Upper lobe of left lung (tissue), 4 donors: ENCODE measurements at regions not wholly inside any gene's neighbourhood (a gene's known extent, or its start where the extent isn't known, plus 50 kb on each side); places are given as distances from the start of the nearest gene placed in this dataset.

Experiments used
- CTCF ChIP-seq, 6 experiments: fragments of 450-650 bp in 4 of 6; fragments of 200-600 bp in 2 of 6; sonication (generic) in 2 of 6; IDR thresholded peaks; one replicate each; pipeline ENCODE4 v1.5.1; 2016 to 2019; ENCODE audit warnings: antibody characterized with exemption in 6 of 6
- EP300 ChIP-seq, 4 donors: sonication (generic); formaldehyde crosslinking; IDR thresholded peaks; one replicate each; pipeline ENCODE4 v1.5.1; 2017; ENCODE audit warnings: antibody characterized with exemption in 4 of 4, control low read depth in 2 of 4
- POLR2A ChIP-seq, 4 donors: fragments of 450-650 bp; IDR thresholded peaks; one replicate each; pipeline ENCODE4 v1.5.1; 2016 to 2017; ENCODE audit warnings: antibody characterized with exemption in 4 of 4, mild to moderate bottlenecking in 2 of 4
- POLR2AphosphoS5 ChIP-seq, 2 donors: sonication (generic); formaldehyde crosslinking; IDR thresholded peaks; one replicate each; pipeline ENCODE4 v1.5.1; 2017; ENCODE audit warnings: antibody characterized with exemption in 2 of 2

GRCh38 chr6:125679128-125679527 lies 70.3 kb upstream of the HEY2 start:
- TF ChIP-seq POLR2AphosphoS5 (IDR thresholded peaks at IDR 0.05) = no peak
- no peak for TF ChIP-seq POLR2A (IDR thresholded peaks at IDR 0.05)
- TF ChIP-seq CTCF (IDR thresholded peaks at IDR 0.05) = no peak
- no peak for TF ChIP-seq EP300 (IDR thresholded peaks at IDR 0.05)
